Cardiac fibroblast (primary cell): ENCODE measurements at regions not wholly inside any gene's neighbourhood (a gene's known extent, or its start where the extent isn't known, plus 50 kb on each side); places are given as distances from the start of the nearest gene placed in this dataset.

ENCODE experiments used
- DNase-seq, 2 donors: peaks; one replicate each; pipeline versions ENCODE4 v3.0.0 to v3.0.0-alpha.2; 2010; ENCODE audit warnings: low read depth in 2 of 2
- H3K4me3 ChIP-seq, 2 donors: replicated peaks in 1 of 2; 1 replicate in 1 of 2; 2 replicates in 1 of 2; pipeline ENCODE4 v1.5.1; 2011; ENCODE audit warnings: low read depth in 2 of 2, low read length in 2 of 2, mild to moderate bottlenecking in 2 of 2, moderate library complexity in 1 of 2
- CTCF ChIP-seq: IDR thresholded peaks from one replicate; pipeline ENCODE4 v1.5.1; 2011; ENCODE audit warnings: low read depth, mild to moderate bottlenecking, low read length, inconsistent platforms

- no peak overlapping the region for H3K4me3 ChIP-seq
- no peak for TF ChIP-seq CTCF
- peak in 1 of 2 donors; percentile 24 for DNase-seq
Measured at GRCh38 chr15:58340176-58340575, 91.6 kb upstream of the LIPC start.

- DNase-seq: no peak
- H3K4me3 ChIP-seq: no peak overlapping the region
- no peak for TF ChIP-seq CTCF
Measured at GRCh38 chr15:58342508-58342907, 89.3 kb upstream of the LIPC start.

- H3K4me3 ChIP-seq: no peak overlapping the region
- no peak for DNase-seq
- TF ChIP-seq CTCF: no peak
Measured at GRCh38 chr15:58344213-58345070, 87.3 kb upstream of the LIPC start.

GRCh38 chr15:58346361-58346760 lies 85.4 kb upstream of the LIPC start:
- peak; percentile 31 to 45 for DNase-seq
- H3K4me3 ChIP-seq: no peak overlapping the region
- no peak for TF ChIP-seq CTCF

- no peak overlapping the region for H3K4me3 ChIP-seq
- DNase-seq: no peak
- no peak for TF ChIP-seq CTCF
Measured at GRCh38 chr15:58348095-58348812, 83.5 kb upstream of the LIPC start.

- no peak overlapping the region for H3K4me3 ChIP-seq
- DNase-seq: peak in 1 of 2 donors; percentile 13
- no peak for TF ChIP-seq CTCF
Measured at GRCh38 chr15:58352026-58352929, 79.5 kb upstream of the LIPC start.
